GM19023 (cell line): ENCODE measurements at regions not wholly inside any gene's neighbourhood (a gene's known extent, or its start where the extent isn't known, plus 50 kb on each side); places are given as distances from the start of the nearest gene placed in this dataset.

Experiments used
- ATAC-seq: cut with Tn5 transposase; IDR thresholded peaks from one replicate; pipeline ENCODE4 v1.9.1; 2021; ENCODE audit warnings: mild to moderate bottlenecking, moderate library complexity; ENCODE audit not compliant: unreplicated experiment

GRCh38 chr10:84996580-84996979 lies 668.2 kb downstream of the CCSER2 start:
- ATAC-seq: no peak

- no peak for ATAC-seq
Observed at GRCh38 chr10:84997870-84998269, 669.5 kb downstream of the CCSER2 start.

- ATAC-seq: no peak
Observed at GRCh38 chr10:84999929-85000328, 671.5 kb downstream of the CCSER2 start.

- no peak for ATAC-seq
Observed at GRCh38 chr10:85003083-85003482, 674.7 kb downstream of the CCSER2 start.

GRCh38 chr10:85008488-85009184 lies 680.2 kb downstream of the CCSER2 start:
- no peak for ATAC-seq

- ATAC-seq: no peak
Observed at GRCh38 chr10:85012305-85012704, 683.9 kb downstream of the CCSER2 start.

- no peak for ATAC-seq
Observed at GRCh38 chr10:85026878-85027467, 698.6 kb downstream of the CCSER2 start.

GRCh38 chr10:85032981-85033380 lies 704.6 kb downstream of the CCSER2 start:
- ATAC-seq: no peak

- ATAC-seq: no peak
Observed at GRCh38 chr10:85036661-85037060, 708.3 kb downstream of the CCSER2 start.

- no peak for ATAC-seq
Observed at GRCh38 chr10:85039311-85039710, 710.9 kb downstream of the CCSER2 start.

GRCh38 chr10:85043207-85043606 lies 714.8 kb downstream of the CCSER2 start:
- ATAC-seq: no peak

- no peak for ATAC-seq
Observed at GRCh38 chr10:85045046-85045445, 716.7 kb downstream of the CCSER2 start.

GRCh38 chr10:85047170-85047834 lies 718.9 kb downstream of the CCSER2 start:
- no peak for ATAC-seq

- ATAC-seq: no peak
Observed at GRCh38 chr10:85047979-85048378, 719.6 kb downstream of the CCSER2 start.

- ATAC-seq: no peak
Observed at GRCh38 chr10:85048644-85049043, 720.3 kb downstream of the CCSER2 start.

GRCh38 chr10:85060944-85061343 lies 732.6 kb downstream of the CCSER2 start:
- ATAC-seq: no peak

GRCh38 chr10:85061401-85061800 lies 733.0 kb downstream of the CCSER2 start:
- ATAC-seq: no peak

GRCh38 chr10:85067955-85068354 lies 739.6 kb downstream of the CCSER2 start:
- ATAC-seq: no peak

GRCh38 chr10:85080934-85081333 lies 752.5 kb downstream of the CCSER2 start:
- ATAC-seq: no peak

GRCh38 chr10:85098835-85099521 lies 770.6 kb downstream of the CCSER2 start:
- no peak for ATAC-seq

- ATAC-seq: no peak
Observed at GRCh38 chr10:85100495-85100894, 772.1 kb downstream of the CCSER2 start.
